Esophagus mucosa (tissue), 1 donor: ENCODE measurements at regions not wholly inside any gene's neighbourhood (a gene's known extent, or its start where the extent isn't known, plus 50 kb on each side); places are given as distances from the start of the nearest gene placed in this dataset.
"Not testable (repeated sequence)": the region's sequence is repeated elsewhere in the genome, so short reads cannot be mapped to it uniquely, and the experiment has no call there.

Experiments used
- ATAC-seq: fragments of 200-7000 bp; cut with Tn5 transposase; one replicate; pipeline ENCODE4 v1.9.1; 2020
- donor health status: DM: yes; HTN: yes; CAD: no.

- no peak for ATAC-seq
These were observed 196.7 kb upstream of the TPRG1 start for GRCh38 chr3:188974856-188975599.

- ATAC-seq: peak; percentile 23
These were observed 196.0 kb upstream of the TPRG1 start for GRCh38 chr3:188975600-188976314.

- no peak for ATAC-seq
These were observed 195.4 kb upstream of the TPRG1 start for GRCh38 chr3:188976407-188976806.

GRCh38 chr3:188978421-188979171 is 193.2 kb upstream of the TPRG1 start:
- no peak for ATAC-seq

- no peak for ATAC-seq
These were observed 192.5 kb upstream of the TPRG1 start for GRCh38 chr3:188979248-188979647.

- ATAC-seq: no peak
These were observed 192.0 kb upstream of the TPRG1 start for GRCh38 chr3:188979669-188980310.

GRCh38 chr3:188993181-188993580 is 178.6 kb upstream of the TPRG1 start:
- peak; percentile 68 for ATAC-seq

GRCh38 chr3:189001559-189001958 is 170.2 kb upstream of the TPRG1 start:
- ATAC-seq: no peak

GRCh38 chr3:189003410-189003809 is 168.4 kb upstream of the TPRG1 start:
- no peak for ATAC-seq

- ATAC-seq: no peak
These were observed 158.4 kb upstream of the TPRG1 start for GRCh38 chr3:189013224-189013888.

GRCh38 chr3:189014526-189014925 is 157.2 kb upstream of the TPRG1 start:
- no peak for ATAC-seq

GRCh38 chr3:189022576-189023466 is 148.9 kb upstream of the TPRG1 start:
- ATAC-seq: not testable (repeated sequence)

- no peak for ATAC-seq
These were observed 145.9 kb upstream of the TPRG1 start for GRCh38 chr3:189025866-189026265.

- no peak for ATAC-seq
These were observed 144.1 kb upstream of the TPRG1 start for GRCh38 chr3:189027626-189028155.

- no peak for ATAC-seq
These were observed 132.7 kb upstream of the TPRG1 start for GRCh38 chr3:189038773-189039745.

- no peak for ATAC-seq
These were observed 131.0 kb upstream of the TPRG1 start for GRCh38 chr3:189040656-189041335.

GRCh38 chr3:189041482-189042090 is 130.2 kb upstream of the TPRG1 start:
- peak; percentile 57 for ATAC-seq

GRCh38 chr3:189042832-189043231 is 128.9 kb upstream of the TPRG1 start:
- ATAC-seq: no peak
